Neural cell (in vitro differentiated cells): ENCODE measurements at regions not wholly inside any gene's neighbourhood (a gene's known extent, or its start where the extent isn't known, plus 50 kb on each side); places are given as distances from the start of the nearest gene placed in this dataset.

Source experiments
- H2AFZ ChIP-seq: fragments of 200-600, 300-800 bp; sonication (generic), shearing (Covaris generic); 2 replicates; pipeline ENCODE4 v1.6.0; 2014; ENCODE audit warnings: low read depth, mild to moderate bottlenecking, antibody characterized with exemption, low read length, moderate library complexity
- H3F3A ChIP-seq: fragments of 200-600 bp; shearing (Covaris generic); 2 replicates; pipeline ENCODE4 v1.6.1; 2016; ENCODE audit warnings: mild to moderate bottlenecking, moderate library complexity, mixed read lengths, antibody characterized with exemption, low read length; ENCODE audit not compliant: insufficient read depth, poor library complexity, severe bottlenecking
- H3K27ac ChIP-seq: fragments of 200-600, 300-800 bp; sonication (generic), shearing (Covaris generic); 2 replicates; pipeline ENCODE4 v1.5.1; 2014; ENCODE audit warnings: mild to moderate bottlenecking, low read length, moderate library complexity
- H3K27me3 ChIP-seq: fragments of 300-800, 200-600 bp; sonication (generic), shearing (Covaris generic); 2 replicates; pipeline ENCODE4 v1.6.0; 2014; ENCODE audit warnings: mild to moderate bottlenecking, low read depth, low read length, moderate library complexity; ENCODE audit not compliant: insufficient read depth
- H3K36me3 ChIP-seq: fragments of 300-800, 200-600 bp; sonication (generic), shearing (Covaris generic); 2 replicates; pipeline ENCODE4 v1.5.1; 2014; ENCODE audit warnings: mild to moderate bottlenecking, antibody characterized with exemption, low read length, moderate library complexity; ENCODE audit not compliant: insufficient read depth
- H3K4me2 ChIP-seq: fragments of 300-800, 200-600 bp; sonication (generic), shearing (Covaris generic); 2 replicates; pipeline ENCODE4 v1.6.0; 2014; ENCODE audit warnings: mild to moderate bottlenecking, low read length
- H3K4me3 ChIP-seq: fragments of 300-800, 200-600 bp; sonication (generic), shearing (Covaris generic); 2 replicates; pipeline ENCODE4 v1.5.1; 2014; ENCODE audit warnings: mild to moderate bottlenecking, low read length, moderate library complexity
- H3K79me2 ChIP-seq: fragments of 200-600 bp; shearing (Covaris generic); replicated peaks from 2 replicates; pipeline ENCODE4 v1.6.0; 2014; ENCODE audit warnings: mild to moderate bottlenecking, low read length, moderate library complexity; ENCODE audit not compliant: insufficient read depth
- H3K9ac ChIP-seq: fragments of 300-800, 200-600 bp; sonication (generic), shearing (Covaris generic); 2 replicates; pipeline ENCODE4 v1.6.1; 2016; ENCODE audit warnings: mild to moderate bottlenecking, low read length, mixed read lengths
- H3K9me2 ChIP-seq: fragments of 200-600 bp; shearing (Covaris generic); 2 replicates; pipeline ENCODE4 v1.6.1; 2016; ENCODE audit warnings: mild to moderate bottlenecking, low read length, mixed read lengths; ENCODE audit not compliant: insufficient read depth
- H3K9me3 ChIP-seq: fragments of 200-600, 300-800 bp; sonication (generic), shearing (Covaris generic); 2 replicates; pipeline ENCODE4 v1.6.1; 2016; ENCODE audit warnings: mild to moderate bottlenecking, mixed run types, low read length, moderate library complexity, mixed read lengths
- H4K20me1 ChIP-seq: fragments of 200-600 bp; shearing (Covaris generic); 2 replicates; pipeline ENCODE4 v1.6.1; 2016; ENCODE audit warnings: mild to moderate bottlenecking, mixed run types; ENCODE audit not compliant: insufficient read depth
- EP300 ChIP-seq: fragments of 450-650 bp; conservative IDR thresholded peaks from 2 replicates; pipeline ENCODE4 v1.6.1; 2014; ENCODE audit warnings: antibody characterized with exemption, mild to moderate bottlenecking, moderate library complexity; ENCODE audit not compliant: poor library complexity, severe bottlenecking
- EZH2 ChIP-seq: fragments of 200-600, 300-800 bp; shearing (Covaris generic), sonication (generic); IDR thresholded peaks from 2 replicates; pipeline ENCODE4 v1.6.1; 2014; ENCODE audit warnings: antibody characterized with exemption, low read length, borderline replicate concordance, mild to moderate bottlenecking; ENCODE audit not compliant: insufficient read depth, poor library complexity, severe bottlenecking
- MXI1 ChIP-seq: fragments of 450-650 bp; conservative IDR thresholded peaks from 2 replicates; pipeline ENCODE4 v1.6.1; 2014; ENCODE audit warnings: antibody characterized with exemption, mild to moderate bottlenecking; ENCODE audit not compliant: poor library complexity, severe bottlenecking
- POLR2AphosphoS5 ChIP-seq: IDR thresholded peaks from 2 replicates; pipeline ENCODE4 v1.6.1; 2012
- RAD21 ChIP-seq: fragments of 450-650 bp; conservative IDR thresholded peaks from 2 replicates; pipeline ENCODE4 v1.6.1; 2014; ENCODE audit warnings: antibody characterized with exemption, mild to moderate bottlenecking, moderate library complexity
- SMC3 ChIP-seq: fragments of 450-650 bp; conservative IDR thresholded peaks from 2 replicates; pipeline ENCODE4 v1.6.1; 2014; ENCODE audit warnings: antibody characterized with exemption, mild to moderate bottlenecking, moderate library complexity; ENCODE audit not compliant: poor library complexity
- TAF1 ChIP-seq: IDR thresholded peaks from 2 replicates; pipeline ENCODE4 v1.6.1; 2012; ENCODE audit warnings: low read depth
- TF ChIP-seq, protein P1 (sequence below): fragments of 450-650 bp; IDR thresholded peaks from 2 replicates; pipeline ENCODE4 v1.5.1; 2014; ENCODE audit warnings: antibody characterized with exemption, mild to moderate bottlenecking, moderate library complexity; ENCODE audit not compliant: poor library complexity, severe bottlenecking
- TF ChIP-seq, protein P2 (sequence below): IDR thresholded peaks from 2 replicates; pipeline ENCODE4 v1.6.1; 2012; ENCODE audit warnings: borderline replicate concordance

DNA sequence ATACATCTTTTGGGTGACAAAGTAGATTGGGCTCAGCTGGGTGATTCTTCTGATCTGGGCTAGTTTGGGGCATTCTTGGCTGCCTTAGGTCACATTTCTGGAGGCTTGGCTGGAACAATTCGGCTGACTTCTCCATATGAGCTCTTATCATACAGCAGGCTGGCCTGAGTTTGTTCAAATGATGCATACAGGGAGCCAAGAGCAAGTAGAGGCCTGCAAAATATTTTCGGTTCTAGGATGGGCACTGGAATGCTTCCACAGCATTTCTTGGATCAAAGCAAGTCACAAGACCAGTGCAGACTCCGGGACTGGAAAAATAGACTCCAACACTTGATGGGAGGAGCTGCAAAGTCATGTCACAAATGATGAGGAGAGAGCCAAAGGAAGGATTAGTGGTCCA, 98.4 kb downstream of the SCG2 start:
- Histone ChIP-seq H2AFZ (no peak overlapping the region), H3K79me2 (no peaks in the 10 kb centered on the region), H3K9ac (no peak overlapping the region), H3F3A (no peaks in the 10 kb centered on the region), H4K20me1 (no peaks in the 10 kb centered on the region), H3K4me3 (no peak overlapping the region), H3K9me2 (no peaks in the 10 kb centered on the region), H3K9me3 (no peaks in the 10 kb centered on the region), H3K4me2 (no peak overlapping the region), H3K27me3 (no peaks in the 10 kb centered on the region), H3K36me3 (no peaks in the 10 kb centered on the region), H3K27ac (no peak overlapping the region)
- TF ChIP-seq EP300, result no peak
- no peak for TF ChIP-seq EZH2
- TF ChIP-seq POLR2AphosphoS5, result no peak
- TF ChIP-seq TAF1, result no peak
- no peak for TF ChIP-seq MXI1
- TF ChIP-seq, protein P1, sequence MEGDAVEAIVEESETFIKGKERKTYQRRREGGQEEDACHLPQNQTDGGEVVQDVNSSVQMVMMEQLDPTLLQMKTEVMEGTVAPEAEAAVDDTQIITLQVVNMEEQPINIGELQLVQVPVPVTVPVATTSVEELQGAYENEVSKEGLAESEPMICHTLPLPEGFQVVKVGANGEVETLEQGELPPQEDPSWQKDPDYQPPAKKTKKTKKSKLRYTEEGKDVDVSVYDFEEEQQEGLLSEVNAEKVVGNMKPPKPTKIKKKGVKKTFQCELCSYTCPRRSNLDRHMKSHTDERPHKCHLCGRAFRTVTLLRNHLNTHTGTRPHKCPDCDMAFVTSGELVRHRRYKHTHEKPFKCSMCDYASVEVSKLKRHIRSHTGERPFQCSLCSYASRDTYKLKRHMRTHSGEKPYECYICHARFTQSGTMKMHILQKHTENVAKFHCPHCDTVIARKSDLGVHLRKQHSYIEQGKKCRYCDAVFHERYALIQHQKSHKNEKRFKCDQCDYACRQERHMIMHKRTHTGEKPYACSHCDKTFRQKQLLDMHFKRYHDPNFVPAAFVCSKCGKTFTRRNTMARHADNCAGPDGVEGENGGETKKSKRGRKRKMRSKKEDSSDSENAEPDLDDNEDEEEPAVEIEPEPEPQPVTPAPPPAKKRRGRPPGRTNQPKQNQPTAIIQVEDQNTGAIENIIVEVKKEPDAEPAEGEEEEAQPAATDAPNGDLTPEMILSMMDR, result no peak
- TF ChIP-seq, protein P2, sequence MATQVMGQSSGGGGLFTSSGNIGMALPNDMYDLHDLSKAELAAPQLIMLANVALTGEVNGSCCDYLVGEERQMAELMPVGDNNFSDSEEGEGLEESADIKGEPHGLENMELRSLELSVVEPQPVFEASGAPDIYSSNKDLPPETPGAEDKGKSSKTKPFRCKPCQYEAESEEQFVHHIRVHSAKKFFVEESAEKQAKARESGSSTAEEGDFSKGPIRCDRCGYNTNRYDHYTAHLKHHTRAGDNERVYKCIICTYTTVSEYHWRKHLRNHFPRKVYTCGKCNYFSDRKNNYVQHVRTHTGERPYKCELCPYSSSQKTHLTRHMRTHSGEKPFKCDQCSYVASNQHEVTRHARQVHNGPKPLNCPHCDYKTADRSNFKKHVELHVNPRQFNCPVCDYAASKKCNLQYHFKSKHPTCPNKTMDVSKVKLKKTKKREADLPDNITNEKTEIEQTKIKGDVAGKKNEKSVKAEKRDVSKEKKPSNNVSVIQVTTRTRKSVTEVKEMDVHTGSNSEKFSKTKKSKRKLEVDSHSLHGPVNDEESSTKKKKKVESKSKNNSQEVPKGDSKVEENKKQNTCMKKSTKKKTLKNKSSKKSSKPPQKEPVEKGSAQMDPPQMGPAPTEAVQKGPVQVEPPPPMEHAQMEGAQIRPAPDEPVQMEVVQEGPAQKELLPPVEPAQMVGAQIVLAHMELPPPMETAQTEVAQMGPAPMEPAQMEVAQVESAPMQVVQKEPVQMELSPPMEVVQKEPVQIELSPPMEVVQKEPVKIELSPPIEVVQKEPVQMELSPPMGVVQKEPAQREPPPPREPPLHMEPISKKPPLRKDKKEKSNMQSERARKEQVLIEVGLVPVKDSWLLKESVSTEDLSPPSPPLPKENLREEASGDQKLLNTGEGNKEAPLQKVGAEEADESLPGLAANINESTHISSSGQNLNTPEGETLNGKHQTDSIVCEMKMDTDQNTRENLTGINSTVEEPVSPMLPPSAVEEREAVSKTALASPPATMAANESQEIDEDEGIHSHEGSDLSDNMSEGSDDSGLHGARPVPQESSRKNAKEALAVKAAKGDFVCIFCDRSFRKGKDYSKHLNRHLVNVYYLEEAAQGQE, result no peak
- TF ChIP-seq SMC3, result no peak
- TF ChIP-seq RAD21, result no peak

- H2AFZ ChIP-seq, result no peak overlapping the region
- no peak overlapping the region for H3K4me2 ChIP-seq
- H3K9me3 ChIP-seq, result no peaks in the 10 kb centered on the region
- no peaks in the 10 kb centered on the region for H3K9me2 ChIP-seq
- H3K27me3 ChIP-seq, result no peaks in the 10 kb centered on the region
- TF ChIP-seq POLR2AphosphoS5 (no peak), RAD21 (no peak), EP300 (no peak), MXI1 (no peak), TAF1 (no peak), EZH2 (no peak), SMC3 (no peak)
- TF ChIP-seq, protein P1, result no peak
- TF ChIP-seq, protein P2, result no peak
- H3K79me2 ChIP-seq, result no peaks in the 10 kb centered on the region
- no peak overlapping the region for H3K9ac ChIP-seq
- H3K36me3 ChIP-seq, result no peaks in the 10 kb centered on the region
- H4K20me1 ChIP-seq, result no peaks in the 10 kb centered on the region
- H3F3A ChIP-seq, result no peaks in the 10 kb centered on the region
- no peak overlapping the region for H3K27ac ChIP-seq
- no peak overlapping the region for H3K4me3 ChIP-seq
Measured at GRCh38 chr2:223508372-223508771, 93.8 kb downstream of the SCG2 start.
